Dedifferentiated amniotic fluid mesenchymal stem cell (primary cell): ENCODE measurements at regions not wholly inside any gene's neighbourhood (a gene's known extent, or its start where the extent isn't known, plus 50 kb on each side); places are given as distances from the start of the nearest gene placed in this dataset.

Experiments
- DNase-seq: peaks from one replicate; pipeline ENCODE4 v3.0.0-alpha.2; 2016; ENCODE audit errors: extremely low spot score

- no peak for DNase-seq
Measured at GRCh38 chr13:100940658-100941057, 266.1 kb upstream of the TMTC4 start.

GRCh38 chr13:100933841-100934240, 259.2 kb upstream of the TMTC4 start:
- no peak for DNase-seq

- no peak for DNase-seq
Measured at GRCh38 chr13:100922599-100922998, 248.0 kb upstream of the TMTC4 start.

GRCh38 chr13:100921139-100921538, 246.5 kb upstream of the TMTC4 start:
- no peak for DNase-seq

GRCh38 chr13:100917011-100917410, 242.4 kb upstream of the TMTC4 start:
- no peak for DNase-seq

- no peak for DNase-seq
Measured at GRCh38 chr13:100913143-100913542, 238.5 kb upstream of the TMTC4 start.

GRCh38 chr13:100904293-100904976, 229.8 kb upstream of the TMTC4 start:
- DNase-seq: no peak

- no peak for DNase-seq
Measured at GRCh38 chr13:100899720-100900316, 225.2 kb upstream of the TMTC4 start.

- no peak for DNase-seq
Measured at GRCh38 chr13:100898431-100898830, 223.8 kb upstream of the TMTC4 start.

- no peak for DNase-seq
Measured at GRCh38 chr13:100895651-100896050, 221.1 kb upstream of the TMTC4 start.

GRCh38 chr13:100892981-100893380, 218.4 kb upstream of the TMTC4 start:
- no peak for DNase-seq

GRCh38 chr13:100890645-100891044, 216.1 kb upstream of the TMTC4 start:
- no peak for DNase-seq

- DNase-seq: peak; percentile 34
Measured at GRCh38 chr13:100887729-100888151, 213.1 kb upstream of the TMTC4 start.

- DNase-seq: no peak
Measured at GRCh38 chr13:100883453-100883852, 208.9 kb upstream of the TMTC4 start.

GRCh38 chr13:100881291-100881864, 206.8 kb upstream of the TMTC4 start:
- no peak for DNase-seq

GRCh38 chr13:100880166-100880565, 205.6 kb upstream of the TMTC4 start:
- DNase-seq: no peak

- DNase-seq: no peak
Measured at GRCh38 chr13:100879255-100879654, 204.7 kb upstream of the TMTC4 start.

- DNase-seq: no peak
Measured at GRCh38 chr13:100876044-100876403, 201.4 kb upstream of the TMTC4 start.

- DNase-seq: peak; percentile 83
Measured at GRCh38 chr13:100875392-100876043, 200.9 kb upstream of the TMTC4 start.

- DNase-seq: no peak
Measured at GRCh38 chr13:100872761-100873160, 198.2 kb upstream of the TMTC4 start.

- no peak for DNase-seq
Measured at GRCh38 chr13:100870898-100871297, 196.3 kb upstream of the TMTC4 start.

GRCh38 chr13:100860866-100861265, 186.3 kb upstream of the TMTC4 start:
- no peak for DNase-seq

GRCh38 chr13:100859861-100860260, 185.3 kb upstream of the TMTC4 start:
- DNase-seq: no peak
